H1 (cell line): ENCODE measurements at regions not wholly inside any gene's neighbourhood (a gene's known extent, or its start where the extent isn't known, plus 50 kb on each side); places are given as distances from the start of the nearest gene placed in this dataset.
"Not testable (repeated sequence)": the region's sequence is repeated elsewhere in the genome, so short reads cannot be mapped to it uniquely, and the experiment has no call there.

Experiments used
- CTCF ChIA-PET: fragments of 300-600 bp; sonication (Branson Sonifier 250); formaldehyde crosslinking; loops from one replicate; lab custom pipeline; 2021; ENCODE audit not compliant: partially characterized antibody; lab: Charles Lee
- POLR2A ChIA-PET: fragments of 300-600 bp; sonication (Branson Sonifier 250); formaldehyde crosslinking; loops from one replicate; lab custom pipeline; 2021; ENCODE audit warnings: inconsistent platforms; ENCODE audit not compliant: partially characterized antibody; lab: Charles Lee
- DNase-seq, 2 experiments: peaks; one replicate each; pipeline versions ENCODE4 v3.0.0 to v3.0.0-alpha.2; 2010 to 2022; ENCODE audit warnings: low spot score in 2 of 2, low read depth in 1 of 2, mixed read lengths in 1 of 2
- FAIRE-seq: peaks from 2 replicates; lab custom pipeline; 2011; peaks lifted over from hg19 to GRCh38; lab: Jason Lieb, UNC
- H2AFZ ChIP-seq: 2 replicates; pipeline ENCODE4 v1.8.1; 2012; ENCODE audit warnings: low read length, inconsistent platforms
- H2AK5ac ChIP-seq: 2 replicates; pipeline ENCODE4 v1.6.1; 2013; ENCODE audit warnings: low read depth, low read length
- H2BK120ac ChIP-seq: replicated peaks from 2 replicates; pipeline ENCODE3; 2013; ENCODE audit warnings: low read depth, low read length, inconsistent platforms
- H2BK12ac ChIP-seq: 2 replicates; pipeline ENCODE4 v1.6.1; 2013; ENCODE audit warnings: low read depth, low read length
- H2BK15ac ChIP-seq: 2 replicates; pipeline ENCODE4 v1.6.1; 2013; ENCODE audit warnings: low read length
- H2BK20ac ChIP-seq: 2 replicates; pipeline ENCODE4 v1.6.1; 2013; ENCODE audit warnings: low read length
- H2BK5ac ChIP-seq: 2 replicates; pipeline ENCODE4 v1.6.1; 2013; ENCODE audit warnings: low read depth, low read length
- H3K14ac ChIP-seq: 2 replicates; pipeline ENCODE4 v1.6.1; 2013; ENCODE audit warnings: inconsistent platforms; ENCODE audit not compliant: insufficient read length
- H3K18ac ChIP-seq: 2 replicates; pipeline ENCODE4 v1.6.1; 2013; ENCODE audit warnings: low read length; ENCODE audit errors: extremely low read depth
- H3K23ac ChIP-seq: 2 replicates; pipeline ENCODE4 v1.6.1; 2013; ENCODE audit warnings: inconsistent platforms; ENCODE audit not compliant: insufficient read length
- H3K23me2 ChIP-seq: 2 replicates; pipeline ENCODE4 v1.6.1; 2013; ENCODE audit warnings: low read depth, low read length
- H3K27ac ChIP-seq: 2 replicates; pipeline ENCODE4 v1.6.1; 2011; ENCODE audit warnings: low read depth, low read length, inconsistent platforms
- H3K27me3 ChIP-seq, 4 experiments: replicated peaks in 1 of 4; 1 replicate in 1 of 4; 2 replicates in 3 of 4; pipeline versions ENCODE4 v1.6.1 to v1.8.1; 2011 to 2013; ENCODE audit warnings: low read length in 3 of 4, mild to moderate bottlenecking in 3 of 4, inconsistent platforms in 2 of 4, mixed read lengths in 2 of 4, moderate library complexity in 1 of 4; ENCODE audit not compliant: control insufficient read depth in 3 of 4, insufficient read depth in 3 of 4; ENCODE audit errors: extremely low read depth in 1 of 4
- H3K36me3 ChIP-seq, 4 experiments: 2 replicates each; pipeline versions ENCODE4 v1.6.1 to v1.8.1; 2011 to 2013; ENCODE audit warnings: mild to moderate bottlenecking in 4 of 4, low read length in 3 of 4, moderate library complexity in 2 of 4, control low read depth in 1 of 4, inconsistent platforms in 1 of 4; ENCODE audit not compliant: insufficient read depth in 4 of 4, control insufficient read depth in 2 of 4
- H3K4ac ChIP-seq: replicated peaks from 2 replicates; pipeline ENCODE3; 2013; ENCODE audit warnings: low read length, low read depth, mixed read lengths, inconsistent platforms; ENCODE audit not compliant: insufficient read length
- H3K4me1 ChIP-seq, 4 experiments: replicated peaks in 1 of 4; 1 replicate in 1 of 4; 2 replicates in 3 of 4; pipeline versions ENCODE4 v1.6.1 to v1.8.1; 2011 to 2013; ENCODE audit warnings: low read length in 3 of 4, inconsistent platforms in 2 of 4, mixed read lengths in 1 of 4; ENCODE audit not compliant: insufficient read depth in 4 of 4, control insufficient read depth in 3 of 4
- H3K4me2 ChIP-seq, 2 experiments: 2 replicates each; pipeline versions ENCODE4 v1.6.1 to v1.8.1; 2011 to 2013; ENCODE audit warnings: low read depth in 2 of 2, low read length in 2 of 2, control low read depth in 1 of 2, inconsistent platforms in 1 of 2, mild to moderate bottlenecking in 1 of 2; ENCODE audit not compliant: insufficient read depth in 1 of 2
- H3K4me3 ChIP-seq, 4 experiments: fragments of 200-600, 300-600 bp in 1 of 4; sonication (generic), shearing (Covaris generic), sonication (Bioruptor Twin) in 1 of 4; 2 replicates each; pipeline versions ENCODE4 v1.5.1 to v1.8.1; 2011 to 2016; ENCODE audit warnings: low read length in 4 of 4, low read depth in 3 of 4, control low read depth in 2 of 4, inconsistent platforms in 2 of 4, mild to moderate bottlenecking in 2 of 4, mixed read lengths in 1 of 4, moderate library complexity in 1 of 4; ENCODE audit not compliant: insufficient read depth in 2 of 4; ENCODE audit errors: extremely low read depth in 1 of 4
- H3K56ac ChIP-seq: replicated peaks from 2 replicates; pipeline ENCODE3; 2013; ENCODE audit warnings: low read depth, mild to moderate bottlenecking, mixed read lengths, low read length, inconsistent platforms; ENCODE audit not compliant: insufficient read length
- H3K79me1 ChIP-seq: 2 replicates; pipeline ENCODE4 v1.6.1; 2013; ENCODE audit warnings: low read depth, low read length, control low read depth
- H3K79me2 ChIP-seq, 2 experiments: 2 replicates each; pipeline versions ENCODE4 v1.6.1 to v1.8.1; 2012 to 2013; ENCODE audit warnings: low read length in 2 of 2, mild to moderate bottlenecking in 2 of 2, inconsistent platforms in 1 of 2; ENCODE audit not compliant: insufficient read depth in 2 of 2, control insufficient read depth in 1 of 2
- H3K9ac ChIP-seq, 4 experiments: replicated peaks in 1 of 4; 1 replicate in 1 of 4; 2 replicates in 3 of 4; pipeline versions ENCODE4 v1.6.1 to v1.8.1; 2011 to 2013; ENCODE audit warnings: low read depth in 3 of 4, low read length in 3 of 4, control low read depth in 2 of 4, mild to moderate bottlenecking in 2 of 4, moderate library complexity in 2 of 4, inconsistent platforms in 1 of 4; ENCODE audit errors: extremely low read depth in 1 of 4
- H3K9me3 ChIP-seq, 2 experiments: 2 replicates each; pipeline versions ENCODE4 v1.6.1 to v1.8.1; 2012 to 2013; ENCODE audit warnings: mild to moderate bottlenecking in 2 of 2, moderate library complexity in 2 of 2, control low read depth in 1 of 2, inconsistent platforms in 1 of 2, low read depth in 1 of 2, low read length in 1 of 2, mixed read lengths in 1 of 2; ENCODE audit not compliant: insufficient read depth in 2 of 2
- H4K20me1 ChIP-seq, 2 experiments: replicated peaks in 1 of 2; 2 replicates each; pipeline versions ENCODE3 to v1.8.1; 2011 to 2013; ENCODE audit warnings: inconsistent platforms in 2 of 2, low read length in 2 of 2, mild to moderate bottlenecking in 1 of 2; ENCODE audit not compliant: insufficient read depth in 2 of 2, control insufficient read depth in 1 of 2
- H4K5ac ChIP-seq: 2 replicates; pipeline ENCODE4 v1.6.1; 2013; ENCODE audit warnings: low read length, low read depth, mixed read lengths, inconsistent platforms; ENCODE audit not compliant: insufficient read length
- H4K8ac ChIP-seq: 2 replicates; pipeline ENCODE4 v1.8.0; 2013; ENCODE audit warnings: mild to moderate bottlenecking, moderate library complexity, low read length, inconsistent platforms; ENCODE audit not compliant: insufficient read depth; ENCODE audit errors: extremely low read depth
- H4K91ac ChIP-seq: replicated peaks from 2 replicates; pipeline ENCODE3; 2013; ENCODE audit warnings: low read length, mixed read lengths, inconsistent platforms; ENCODE audit not compliant: insufficient read length
- HDAC2 ChIP-seq, 2 experiments: fragments of 300-600 bp in 1 of 2; sonication (generic) in 1 of 2; IDR thresholded peaks; 2 replicates each; pipeline ENCODE4 v1.6.1; 2011 to 2012; ENCODE audit warnings: low read depth in 2 of 2, low read length in 2 of 2, mild to moderate bottlenecking in 2 of 2, moderate library complexity in 2 of 2, borderline replicate concordance in 1 of 2, inconsistent platforms in 1 of 2
- JUN ChIP-seq: IDR thresholded peaks from 2 replicates; pipeline ENCODE4 v1.6.1; 2011; ENCODE audit warnings: low read depth, mild to moderate bottlenecking, improper control_type of control experiment, low read length
- WGBS, 2 experiments: shearing (Covaris generic) in 1 of 2; methylation state at CpG; one replicate each; pipeline versions ENCODE4 v1.1.6 to v1.1.7; 2013 to 2015; ENCODE audit warnings: low lambda C conversion rate in 2 of 2, mixed read lengths in 2 of 2, inconsistent platforms in 1 of 2, low coverage in 1 of 2, missing lambda C conversion rate in 1 of 2; ENCODE audit not compliant: insufficient replicate concordance in 2 of 2, insufficient coverage in 1 of 2, insufficient read length in 1 of 2; ENCODE audit errors: extremely low coverage in 1 of 2, missing lambda C conversion rate in 1 of 2; 5-methylcytosine and 5-hydroxymethylcytosine counted together

- ChIA-PET POLR2A (no interaction called here), CTCF (interaction anchor here (0.6 kb wide), 1 partner anchor 188 kb away, joined by 3 read pairs; no protein-coding TSS in a partner anchor)
- H4K5ac ChIP-seq: no peak overlapping the region
- no peak overlapping the region for H3K14ac ChIP-seq
- no peaks in the 10 kb centered on the region for H4K20me1 ChIP-seq
- H2BK20ac ChIP-seq: no peak overlapping the region
- H3K79me2 ChIP-seq: no peaks in the 10 kb centered on the region
- no peak overlapping the region for H3K23ac ChIP-seq
- no peak for DNase-seq
- no peaks in the 10 kb centered on the region for H3K4me1 ChIP-seq
- no peak overlapping the region for H2BK15ac ChIP-seq
- no peak overlapping the region for H2BK120ac ChIP-seq
- TF ChIP-seq HDAC2 (IDR thresholded peaks at IDR 0.05; ENCODE audit: borderline replicate concordance in 1 of 2, low read depth in 2 of 2, low read length in 2 of 2) (no peak), JUN (no peak)
- H3K79me1 ChIP-seq: no peaks in the 10 kb centered on the region
- no peak overlapping the region for H3K18ac ChIP-seq
- H3K27me3 ChIP-seq: no peaks in the 10 kb centered on the region
- H3K4me2 ChIP-seq: no peak overlapping the region
- no peaks in the 10 kb centered on the region for H3K23me2 ChIP-seq
- H3K36me3 ChIP-seq: no peaks in the 10 kb centered on the region; a peak in 1 of 8 replicates
- no peak for FAIRE-seq
- peaks cover 0 to 13% of the 10 kb centered on the region in 2 experiments; a peak in 1 of 4 replicates for H3K9me3 ChIP-seq
- no peak overlapping the region for H3K56ac ChIP-seq
- no peak overlapping the region for H2BK12ac ChIP-seq
- H4K91ac ChIP-seq: no peak overlapping the region
- no peak overlapping the region for H4K8ac ChIP-seq
- no peak overlapping the region for H2AFZ ChIP-seq
- no peak overlapping the region for H3K4me3 ChIP-seq
- H3K4ac ChIP-seq: no peak overlapping the region
- no peak overlapping the region for H3K9ac ChIP-seq
- no peak overlapping the region for H3K27ac ChIP-seq
- H2BK5ac ChIP-seq: no peak overlapping the region
- no peak overlapping the region for H2AK5ac ChIP-seq
These were observed 127.2 kb downstream of the ZNF486 start for GRCh38 chr19:20294181-20294580.

- H3K4me1 ChIP-seq, H3K56ac ChIP-seq, H3K4ac ChIP-seq, H3K79me1 ChIP-seq, H2AK5ac ChIP-seq, POLR2A ChIA-PET, H2BK5ac ChIP-seq, H3K23me2 ChIP-seq, H2BK15ac ChIP-seq, H3K9ac ChIP-seq, DNase-seq, H3K18ac ChIP-seq, H2AFZ ChIP-seq, H4K5ac ChIP-seq, H3K36me3 ChIP-seq, FAIRE-seq, H3K4me3 ChIP-seq, H2BK12ac ChIP-seq, H3K4me2 ChIP-seq, H3K27me3 ChIP-seq, H4K20me1 ChIP-seq, H4K91ac ChIP-seq, H3K14ac ChIP-seq, H3K23ac ChIP-seq, H2BK120ac ChIP-seq, H4K8ac ChIP-seq, H3K79me2 ChIP-seq, H3K27ac ChIP-seq, H2BK20ac ChIP-seq: not testable (repeated sequence)
- H3K9me3 ChIP-seq: peaks cover 0 to 13% of the 10 kb centered on the region in 2 experiments; a peak in 1 of 4 replicates
- CTCF ChIA-PET: interaction anchor here (1.0 kb wide), 2 partner anchors 24 to 55 kb away, joined by 3 read pairs; no protein-coding TSS in a partner anchor
- WGBS, 2 experiments: 89% methylated on average over 1 of the region's 1 CpG; no CpG with 5 or more reads in 1 of the 2 experiments
These were observed 125.5 kb downstream of the ZNF486 start for GRCh38 chr19:20292520-20292919.
